GM20000 (cell line): ENCODE measurements at regions not wholly inside any gene's neighbourhood (a gene's known extent, or its start where the extent isn't known, plus 50 kb on each side); places are given as distances from the start of the nearest gene placed in this dataset.
"Not testable (repeated sequence)": the region's sequence is repeated elsewhere in the genome, so short reads cannot be mapped to it uniquely, and the experiment has no call there.

ENCODE experiments used
- DNase-seq: peaks from one replicate; pipeline ENCODE4 v3.0.0; 2012; ENCODE audit warnings: low spot score
- TF ChIP-seq, protein P1 (sequence below): IDR thresholded peaks from 2 replicates; pipeline ENCODE4 v1.5.1; 2012; ENCODE audit warnings: mild to moderate bottlenecking, control low read depth; ENCODE audit errors: extremely low read depth, missing control alignments

GRCh38 chrX:108945883-108946523 is 209.6 kb upstream of the IRS4 start:
- TF ChIP-seq, protein P1, sequence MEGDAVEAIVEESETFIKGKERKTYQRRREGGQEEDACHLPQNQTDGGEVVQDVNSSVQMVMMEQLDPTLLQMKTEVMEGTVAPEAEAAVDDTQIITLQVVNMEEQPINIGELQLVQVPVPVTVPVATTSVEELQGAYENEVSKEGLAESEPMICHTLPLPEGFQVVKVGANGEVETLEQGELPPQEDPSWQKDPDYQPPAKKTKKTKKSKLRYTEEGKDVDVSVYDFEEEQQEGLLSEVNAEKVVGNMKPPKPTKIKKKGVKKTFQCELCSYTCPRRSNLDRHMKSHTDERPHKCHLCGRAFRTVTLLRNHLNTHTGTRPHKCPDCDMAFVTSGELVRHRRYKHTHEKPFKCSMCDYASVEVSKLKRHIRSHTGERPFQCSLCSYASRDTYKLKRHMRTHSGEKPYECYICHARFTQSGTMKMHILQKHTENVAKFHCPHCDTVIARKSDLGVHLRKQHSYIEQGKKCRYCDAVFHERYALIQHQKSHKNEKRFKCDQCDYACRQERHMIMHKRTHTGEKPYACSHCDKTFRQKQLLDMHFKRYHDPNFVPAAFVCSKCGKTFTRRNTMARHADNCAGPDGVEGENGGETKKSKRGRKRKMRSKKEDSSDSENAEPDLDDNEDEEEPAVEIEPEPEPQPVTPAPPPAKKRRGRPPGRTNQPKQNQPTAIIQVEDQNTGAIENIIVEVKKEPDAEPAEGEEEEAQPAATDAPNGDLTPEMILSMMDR, result no peak
- no peak for DNase-seq

DNA sequence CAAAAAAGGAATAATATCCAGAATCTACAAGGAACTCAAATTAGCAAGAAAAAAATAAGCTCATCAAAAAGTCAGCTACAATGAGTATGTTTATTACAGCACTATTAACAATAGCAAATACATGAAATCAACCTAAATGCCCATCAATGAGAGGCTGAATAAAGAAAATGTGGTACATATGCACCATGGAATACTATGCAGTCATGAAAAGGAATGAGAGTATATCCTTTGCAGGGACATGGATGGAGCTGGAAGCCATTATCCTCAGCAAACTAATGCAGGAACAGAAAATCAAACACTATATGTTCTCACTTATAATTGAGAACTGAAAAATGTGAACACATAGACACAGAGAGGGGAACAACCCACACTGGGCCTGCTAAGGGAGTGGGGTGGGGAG is 178.4 kb upstream of the IRS4 start:
- TF ChIP-seq, protein P1, result no peak
- DNase-seq, result no peak

GRCh38 chrX:108903831-108904230 is 167.5 kb upstream of the IRS4 start:
- not testable (repeated sequence) for DNase-seq

- DNase-seq, result no peak
- TF ChIP-seq, protein P1, result no peak
These were observed 164.0 kb upstream of the IRS4 start for GRCh38 chrX:108900333-108900732.

DNA sequence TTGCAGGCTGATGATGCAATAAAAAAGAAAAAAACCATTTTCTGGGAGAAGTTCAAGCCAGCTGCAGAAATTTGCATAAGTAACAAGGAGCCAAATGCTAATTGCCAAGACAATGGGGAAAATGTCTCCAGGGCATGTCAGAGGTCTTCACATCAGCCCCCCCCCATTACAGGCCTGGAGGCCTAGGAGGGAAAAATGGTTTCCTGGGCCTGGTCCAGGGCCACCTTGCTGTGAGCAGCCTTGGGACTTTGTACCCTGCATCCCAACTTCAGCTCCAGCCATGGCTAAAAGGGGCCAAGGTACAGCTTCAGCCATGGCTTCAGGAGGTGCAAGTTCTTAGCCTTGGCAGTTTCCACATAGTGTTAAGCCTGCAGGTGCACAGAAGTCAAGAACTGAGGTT is 160.0 kb upstream of the IRS4 start:
- DNase-seq, result not testable (repeated sequence)

DNA sequence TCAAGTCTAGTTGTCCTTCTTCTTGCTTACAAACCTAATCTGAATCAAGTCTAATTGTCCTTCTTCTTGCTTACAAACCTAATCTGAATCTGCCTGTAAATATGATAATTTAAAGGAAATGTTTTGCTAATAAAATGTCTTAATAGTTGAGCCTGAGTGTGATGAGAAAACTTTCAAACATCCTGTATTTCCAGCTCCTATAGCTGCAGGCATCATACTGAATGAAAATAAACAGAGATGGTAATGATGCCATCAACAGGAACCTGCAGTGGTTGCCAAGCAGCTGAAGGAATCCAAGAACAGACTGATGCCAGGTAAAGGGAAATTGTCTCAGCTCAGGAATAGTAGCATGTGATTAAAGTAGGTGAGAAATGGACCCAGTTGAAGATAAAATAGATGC is 156.1 kb upstream of the IRS4 start:
- DNase-seq, result no peak
- TF ChIP-seq, protein P1, result no peak

DNA sequence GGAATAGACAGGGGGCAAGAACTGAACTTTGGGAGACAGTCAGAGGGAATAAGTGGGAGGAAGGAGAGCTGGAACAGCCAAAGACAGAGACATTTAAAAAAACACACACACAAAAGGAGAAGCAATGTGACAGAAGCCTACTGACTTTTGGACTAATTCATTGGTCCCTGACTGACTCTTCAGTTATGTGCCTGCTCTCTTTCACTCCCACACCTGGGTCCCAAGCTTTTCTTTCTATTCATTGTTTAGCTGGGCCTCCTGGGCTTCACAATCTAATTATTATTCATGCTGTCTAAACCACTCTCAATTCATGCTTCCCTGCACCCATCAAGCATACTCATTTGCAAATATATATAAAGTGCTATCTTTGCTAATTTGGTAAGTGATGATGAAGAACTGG is 139.2 kb upstream of the IRS4 start:
- no peak for DNase-seq
- TF ChIP-seq, protein P1, result no peak

DNA sequence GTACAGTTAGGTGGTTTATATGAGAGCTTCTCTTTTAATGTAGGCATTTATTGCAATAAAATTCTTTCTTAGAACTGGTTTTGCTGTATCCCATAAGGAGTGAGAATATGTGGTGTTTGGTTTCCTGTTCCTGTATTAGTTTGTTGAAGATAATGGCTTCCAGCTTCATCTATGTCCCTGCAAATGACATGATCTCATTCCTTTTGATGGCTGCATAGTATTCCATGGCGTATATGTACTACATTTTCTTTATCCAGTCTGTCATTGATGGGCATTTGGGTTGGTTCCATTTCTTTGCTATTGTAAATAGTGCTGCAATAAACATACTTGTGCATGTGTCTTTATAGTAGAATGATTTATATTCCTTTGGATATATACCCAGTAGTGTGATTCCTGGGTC is 106.7 kb upstream of the IRS4 start:
- DNase-seq, result not testable (repeated sequence)

- DNase-seq, result no peak
- TF ChIP-seq, protein P1, result no peak
These were observed 97.6 kb upstream of the IRS4 start for GRCh38 chrX:108833993-108834392.
